ENCODE measurements at regions not wholly inside any gene's neighbourhood (a gene's known extent, or its start where the extent isn't known, plus 50 kb on each side); places are given as distances from the start of the nearest gene placed in this dataset.

- TF ChIP-seq POLR2A (IDR thresholded peaks at IDR 0.05; ENCODE audit: low read depth, low read length) (no peak), FOS (IDR thresholded peaks at IDR 0.05; ENCODE audit: low read depth, low read length) (no peak), BHLHE40 (IDR thresholded peaks at IDR 0.05; ENCODE audit: low read depth, low read length) (no peak), CTCF (conservative IDR thresholded peaks at IDR 0.05; ENCODE audit: low read depth, low read length) (no peak), RAD21 (IDR thresholded peaks at IDR 0.05; ENCODE audit: low read length) (no peak), MXI1 (IDR thresholded peaks at IDR 0.05; ENCODE audit: borderline replicate concordance, low read depth, low read length) (no peak), CEBPB (IDR thresholded peaks at IDR 0.05; ENCODE audit: low read depth, low read length) (no peak), MAFK (IDR thresholded peaks at IDR 0.05; ENCODE audit: low read depth, low read length) (no peak), RFX5 (IDR thresholded peaks at IDR 0.05; ENCODE audit: low read depth, low read length) (no peak)
These were observed 108.2 kb downstream of the RAP2A start for GRCh38 chr13:97542102-97542685.
